Endodermal cell (in vitro differentiated cells): ENCODE measurements at regions not wholly inside any gene's neighbourhood (a gene's known extent, or its start where the extent isn't known, plus 50 kb on each side); places are given as distances from the start of the nearest gene placed in this dataset.
A peak's percentile ranks its signal among the peaks of the same experiment; 100 is the strongest.

Source experiments
- DNase-seq: peaks from one replicate; pipeline ENCODE4 v3.0.0-alpha.2; 2017
- H3K27ac ChIP-seq: 2 replicates; pipeline ENCODE4 v1.5.1; 2013; ENCODE audit warnings: mild to moderate bottlenecking, low read depth, low read length, moderate library complexity
- H3K27me3 ChIP-seq: 2 replicates; pipeline ENCODE4 v1.6.1; 2013; ENCODE audit warnings: mild to moderate bottlenecking, low read length, moderate library complexity; ENCODE audit not compliant: insufficient read depth, control insufficient read depth, poor library complexity, severe bottlenecking
- H3K36me3 ChIP-seq: 2 replicates; pipeline ENCODE4 v1.7.0; 2013; ENCODE audit warnings: mild to moderate bottlenecking, low read length, moderate library complexity; ENCODE audit not compliant: control insufficient read depth, insufficient read depth
- H3K4me1 ChIP-seq: one replicate; pipeline ENCODE4 v1.7.0; 2013; ENCODE audit warnings: low read length; ENCODE audit not compliant: control insufficient read depth, insufficient read depth
- H3K4me3 ChIP-seq: 2 replicates; pipeline ENCODE4 v1.5.1; 2013; ENCODE audit warnings: mild to moderate bottlenecking, low read length, moderate library complexity
- H3K9ac ChIP-seq: 2 replicates; pipeline ENCODE4 v1.6.1; 2013; ENCODE audit warnings: mild to moderate bottlenecking, low read length, moderate library complexity; ENCODE audit not compliant: poor library complexity, severe bottlenecking; ENCODE audit errors: extremely low read depth
- H3K9me3 ChIP-seq: 2 replicates; pipeline ENCODE4 v1.6.1; 2013; ENCODE audit warnings: mild to moderate bottlenecking, low read length, moderate library complexity; ENCODE audit not compliant: control insufficient read depth
- H3K27ac Mint-ChIP-seq: 2 replicates; pipeline ENCODE4 v1.8.0; 2020; ENCODE audit warnings: mixed read lengths
- H3K27me3 Mint-ChIP-seq: 2 replicates; pipeline ENCODE4 v1.8.0; 2021; ENCODE audit warnings: mild to moderate bottlenecking, mixed read lengths; ENCODE audit not compliant: insufficient read depth
- H3K36me3 Mint-ChIP-seq: 2 replicates; pipeline ENCODE4 v1.8.0; 2020; ENCODE audit warnings: low read depth, mixed read lengths
- H3K4me1 Mint-ChIP-seq: 2 replicates; pipeline ENCODE4 v1.8.0; 2020; ENCODE audit warnings: mixed read lengths
- H3K4me3 Mint-ChIP-seq: 2 replicates; pipeline ENCODE4 v1.8.0; 2020; ENCODE audit warnings: mild to moderate bottlenecking, moderate library complexity, mixed read lengths
- H3K9me3 Mint-ChIP-seq: 2 replicates; pipeline ENCODE4 v1.8.0; 2020; ENCODE audit warnings: mild to moderate bottlenecking, mixed read lengths
- CTCF ChIP-seq: fragments of 200-600 bp; sonication (generic); conservative IDR thresholded peaks from 2 replicates; pipeline ENCODE4 v1.5.0; 2021; ENCODE audit warnings: antibody characterized with exemption, mild to moderate bottlenecking
- WGBS, 2 experiments: methylation state at CpG; one replicate each; pipeline versions ENCODE4 v1.1.5 to v1.1.7; 2013; ENCODE audit warnings: missing lambda C conversion rate in 2 of 2, mixed read lengths in 1 of 2; ENCODE audit not compliant: insufficient coverage in 1 of 2, insufficient read length in 1 of 2; 5-methylcytosine and 5-hydroxymethylcytosine counted together

DNA sequence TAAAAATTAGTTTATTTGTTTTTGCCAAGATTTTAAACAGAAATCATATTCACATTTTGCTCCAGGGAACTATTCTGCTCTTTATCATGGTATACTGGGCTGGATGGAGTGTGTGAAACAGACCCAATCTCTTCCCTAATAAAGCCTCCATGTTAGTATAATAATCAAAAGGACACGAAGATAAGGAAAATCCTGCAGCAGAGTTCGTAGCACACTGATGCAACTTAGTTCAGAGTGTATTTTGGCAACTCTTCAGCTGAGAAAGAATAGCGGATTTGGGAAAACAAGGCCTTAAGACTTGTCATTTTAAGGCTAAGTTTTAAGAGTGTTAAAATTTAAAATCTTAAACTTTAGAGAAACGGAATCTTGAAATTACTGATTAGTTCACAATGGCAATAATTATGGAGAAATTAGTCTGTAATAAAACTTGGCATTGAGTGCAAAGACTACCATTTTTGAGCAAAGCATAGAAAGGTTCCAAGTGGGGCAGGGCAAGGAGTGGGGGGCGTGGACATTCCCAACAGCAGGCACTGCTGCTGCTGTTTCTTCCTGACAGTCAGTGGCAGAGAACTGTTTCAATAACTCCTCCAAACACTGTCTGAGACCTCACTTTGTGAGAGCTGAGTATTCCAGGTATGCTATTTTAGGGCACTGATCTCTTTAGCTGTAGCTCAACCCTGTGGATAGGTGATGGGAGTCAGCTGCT lies 225.0 kb downstream of the HRH4 start:
- H3K27ac ChIP-seq: no peak overlapping the region
- no peaks in the 10 kb centered on the region for H3K9me3 ChIP-seq
- H3K4me1 ChIP-seq: no peaks in the 10 kb centered on the region
- no peaks in the 10 kb centered on the region for H3K9me3 Mint-ChIP-seq
- TF ChIP-seq CTCF: no peak
- H3K36me3 Mint-ChIP-seq: no peaks in the 10 kb centered on the region
- no peaks in the 10 kb centered on the region for H3K36me3 ChIP-seq
- 87 to 94% methylated on average over 5 of the region's 5 CpGs for WGBS, 2 experiments
- H3K4me3 ChIP-seq: no peak overlapping the region
- DNase-seq: no peak
- no peak overlapping the region for H3K4me3 Mint-ChIP-seq
- H3K27ac Mint-ChIP-seq: no peak overlapping the region
- no peaks in the 10 kb centered on the region for H3K27me3 ChIP-seq
- H3K4me1 Mint-ChIP-seq: no peaks in the 10 kb centered on the region
- no peaks in the 10 kb centered on the region for H3K27me3 Mint-ChIP-seq
- no peak overlapping the region for H3K9ac ChIP-seq

GRCh38 chr18:24695168-24695567 lies 234.7 kb downstream of the HRH4 start:
- no peaks in the 10 kb centered on the region for H3K4me1 ChIP-seq
- WGBS, 2 experiments: 86% methylated on average over 3 of the region's 3 CpGs; no CpG with 5 or more reads in 1 of the 2 experiments
- no peak for TF ChIP-seq CTCF

GRCh38 chr18:24702001-24702515 lies 241.6 kb downstream of the HRH4 start:
- 46 to 48% methylated on average over 3 of the region's 3 CpGs for WGBS, 2 experiments
- Mint-ChIP-seq H3K36me3 (peaks cover 8% of the 10 kb centered on the region), H3K9me3 (peaks cover 37% of the 10 kb centered on the region), H3K4me1 (peaks cover 11% of the 10 kb centered on the region), H3K4me3 (no peak overlapping the region), H3K27me3 (peaks cover 5% of the 10 kb centered on the region), H3K27ac (no peak overlapping the region)
- Histone ChIP-seq H3K9ac (no peak overlapping the region), H3K4me1 (peaks cover 7% of the 10 kb centered on the region), H3K4me3 (peak overlapping the region; percentile 61), H3K9me3 (peaks cover 44% of the 10 kb centered on the region), H3K27ac (no peak overlapping the region), H3K27me3 (no peaks in the 10 kb centered on the region), H3K36me3 (no peaks in the 10 kb centered on the region)
- no peak for TF ChIP-seq CTCF
- DNase-seq: peak; percentile 63

More at GRCh38 chr18:24695168-24695567, 234.7 kb downstream of the HRH4 start:
- H3K4me1 Mint-ChIP-seq: no peaks in the 10 kb centered on the region
- H3K9ac ChIP-seq: no peak overlapping the region
- no peaks in the 10 kb centered on the region for H3K27me3 ChIP-seq
- no peak overlapping the region for H3K27ac Mint-ChIP-seq
- H3K27me3 Mint-ChIP-seq: peaks cover 2% of the 10 kb centered on the region
- no peak for DNase-seq
- peaks cover 36% of the 10 kb centered on the region for H3K9me3 Mint-ChIP-seq
- peaks cover 2% of the 10 kb centered on the region for H3K36me3 Mint-ChIP-seq
- no peak overlapping the region for H3K4me3 ChIP-seq
- H3K36me3 ChIP-seq: no peaks in the 10 kb centered on the region
- H3K9me3 ChIP-seq: peaks cover 42% of the 10 kb centered on the region
- no peak overlapping the region for H3K27ac ChIP-seq
- H3K4me3 Mint-ChIP-seq: no peak overlapping the region
